ENCODE measurements at regions not wholly inside any gene's neighbourhood (a gene's known extent, or its start where the extent isn't known, plus 50 kb on each side); places are given as distances from the start of the nearest gene placed in this dataset.

DNA sequence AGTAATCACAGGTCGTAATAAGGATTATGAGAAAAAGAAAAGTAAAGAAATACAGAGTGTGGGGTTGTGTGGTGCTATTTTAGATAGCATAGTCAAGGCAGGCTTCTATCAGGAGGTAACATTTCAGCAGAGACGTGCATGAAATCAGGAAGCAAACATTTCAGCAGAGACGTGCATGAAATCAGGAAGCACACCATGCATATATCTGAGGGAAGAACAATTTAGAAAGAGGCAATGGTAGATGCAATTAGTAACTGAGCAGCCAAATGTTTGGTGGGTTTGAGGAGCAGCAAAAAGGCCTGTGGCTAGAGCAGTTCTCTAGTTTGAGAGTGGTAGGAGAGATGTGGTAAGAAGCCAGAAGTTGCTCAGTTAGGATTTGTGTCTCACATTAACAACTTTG lies 713.7 kb downstream of the ADCYAP1 start:
- TF ChIP-seq, protein P1, sequence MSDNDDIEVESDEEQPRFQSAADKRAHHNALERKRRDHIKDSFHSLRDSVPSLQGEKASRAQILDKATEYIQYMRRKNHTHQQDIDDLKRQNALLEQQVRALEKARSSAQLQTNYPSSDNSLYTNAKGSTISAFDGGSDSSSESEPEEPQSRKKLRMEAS (IDR thresholded peaks at IDR 0.05; ENCODE audit: low read depth, low read length): no peak
- TF ChIP-seq, protein P2, sequence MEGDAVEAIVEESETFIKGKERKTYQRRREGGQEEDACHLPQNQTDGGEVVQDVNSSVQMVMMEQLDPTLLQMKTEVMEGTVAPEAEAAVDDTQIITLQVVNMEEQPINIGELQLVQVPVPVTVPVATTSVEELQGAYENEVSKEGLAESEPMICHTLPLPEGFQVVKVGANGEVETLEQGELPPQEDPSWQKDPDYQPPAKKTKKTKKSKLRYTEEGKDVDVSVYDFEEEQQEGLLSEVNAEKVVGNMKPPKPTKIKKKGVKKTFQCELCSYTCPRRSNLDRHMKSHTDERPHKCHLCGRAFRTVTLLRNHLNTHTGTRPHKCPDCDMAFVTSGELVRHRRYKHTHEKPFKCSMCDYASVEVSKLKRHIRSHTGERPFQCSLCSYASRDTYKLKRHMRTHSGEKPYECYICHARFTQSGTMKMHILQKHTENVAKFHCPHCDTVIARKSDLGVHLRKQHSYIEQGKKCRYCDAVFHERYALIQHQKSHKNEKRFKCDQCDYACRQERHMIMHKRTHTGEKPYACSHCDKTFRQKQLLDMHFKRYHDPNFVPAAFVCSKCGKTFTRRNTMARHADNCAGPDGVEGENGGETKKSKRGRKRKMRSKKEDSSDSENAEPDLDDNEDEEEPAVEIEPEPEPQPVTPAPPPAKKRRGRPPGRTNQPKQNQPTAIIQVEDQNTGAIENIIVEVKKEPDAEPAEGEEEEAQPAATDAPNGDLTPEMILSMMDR (IDR thresholded peaks at IDR 0.05; ENCODE audit: low read depth, low read length): no peak
- no peak for TF ChIP-seq POLR2A (IDR thresholded peaks at IDR 0.05; ENCODE audit: extremely low read depth, insufficient read length)
